ENCODE measurements at regions not wholly inside any gene's neighbourhood (a gene's known extent, or its start where the extent isn't known, plus 50 kb on each side); places are given as distances from the start of the nearest gene placed in this dataset.
"Not testable (repeated sequence)": the region's sequence is repeated elsewhere in the genome, so short reads cannot be mapped to it uniquely, and the experiment has no call there.

- DNase-seq = peak; percentile 84
These were observed 52.7 kb downstream of the KCNA5 start for GRCh38 chr12:5096241-5096924.

GRCh38 chr12:5097786-5098185 is 54.1 kb downstream of the KCNA5 start:
- DNase-seq = no peak

GRCh38 chr12:5099136-5099535 is 55.5 kb downstream of the KCNA5 start:
- DNase-seq = no peak

GRCh38 chr12:5099591-5099990 is 55.9 kb downstream of the KCNA5 start:
- peak; percentile 34 for DNase-seq

GRCh38 chr12:5101686-5102085 is 58.0 kb downstream of the KCNA5 start:
- DNase-seq = no peak

- peak; percentile 90 for DNase-seq
These were observed 58.6 kb downstream of the KCNA5 start for GRCh38 chr12:5102261-5102789.

- DNase-seq = no peak
These were observed 59.1 kb downstream of the KCNA5 start for GRCh38 chr12:5102806-5103205.

- DNase-seq = no peak
These were observed 66.7 kb downstream of the KCNA5 start for GRCh38 chr12:5110345-5110744.

- no peak for DNase-seq
These were observed 70.8 kb downstream of the KCNA5 start for GRCh38 chr12:5114436-5114835.

GRCh38 chr12:5121784-5122183 is 78.1 kb downstream of the KCNA5 start:
- not testable (repeated sequence) for DNase-seq

GRCh38 chr12:5122256-5122831 is 78.7 kb downstream of the KCNA5 start:
- not testable (repeated sequence) for DNase-seq

GRCh38 chr12:5123921-5124320 is 80.2 kb downstream of the KCNA5 start:
- peak; percentile 71 for DNase-seq

- no peak for DNase-seq
These were observed 80.7 kb downstream of the KCNA5 start for GRCh38 chr12:5124401-5124800.

GRCh38 chr12:5134861-5135525 is 91.3 kb downstream of the KCNA5 start:
- DNase-seq = peak; percentile 66

- DNase-seq = peak; percentile 35
These were observed 94.6 kb downstream of the KCNA5 start for GRCh38 chr12:5138256-5138655.

GRCh38 chr12:5138845-5139244 is 95.2 kb downstream of the KCNA5 start:
- DNase-seq = peak; percentile 79

- no peak for DNase-seq
These were observed 96.1 kb downstream of the KCNA5 start for GRCh38 chr12:5139751-5140150.

GRCh38 chr12:5140190-5140589 is 96.5 kb downstream of the KCNA5 start:
- DNase-seq = no peak

- DNase-seq = no peak
These were observed 105.2 kb downstream of the KCNA5 start for GRCh38 chr12:5148880-5149279.

GRCh38 chr12:5154091-5154490 is 110.4 kb downstream of the KCNA5 start:
- no peak for DNase-seq

- no peak for DNase-seq
These were observed 112.2 kb downstream of the KCNA5 start for GRCh38 chr12:5155866-5156265.

- DNase-seq = no peak
These were observed 117.1 kb downstream of the KCNA5 start for GRCh38 chr12:5160827-5161226.

GRCh38 chr12:5163661-5164060 is 120.0 kb downstream of the KCNA5 start:
- peak; percentile 41 for DNase-seq

Data from fibroblast of upper back skin (primary cell).